H1 (cell line): ENCODE measurements at regions not wholly inside any gene's neighbourhood (a gene's known extent, or its start where the extent isn't known, plus 50 kb on each side); places are given as distances from the start of the nearest gene placed in this dataset.

Experiments
- MAFK ChIP-seq: IDR thresholded peaks from 2 replicates; pipeline ENCODE4 v1.6.1; 2012; ENCODE audit warnings: low read depth, mild to moderate bottlenecking, improper control_type of control experiment, low read length
- POLR2AphosphoS5 ChIP-seq: IDR thresholded peaks from 2 replicates; pipeline ENCODE4 v1.6.1; 2011; ENCODE audit warnings: low read depth, low read length
- RNF2 ChIP-seq: fragments of 200-900, 300-1000 bp; sonication (generic); IDR thresholded peaks from 2 replicates; pipeline ENCODE4 v1.7.1; 2016; ENCODE audit warnings: borderline replicate concordance, low read depth, mild to moderate bottlenecking, antibody characterized with exemption, low read length; ENCODE audit not compliant: poor library complexity, severe bottlenecking; ENCODE audit errors: missing control alignments
- USF2 ChIP-seq: IDR thresholded peaks from 2 replicates; pipeline ENCODE4 v1.6.1; 2011; ENCODE audit warnings: low read length, improper control_type of control experiment
- TF ChIP-seq, protein P1 (sequence below), 3 experiments: IDR thresholded peaks; 1 replicate in 2 of 3; 2 replicates in 1 of 3; pipeline versions ENCODE4 v1.5.1 to v1.6.1; 2011; ENCODE audit warnings: low read length in 3 of 3, mild to moderate bottlenecking in 3 of 3, inconsistent platforms in 2 of 3, low read depth in 1 of 3, moderate library complexity in 1 of 3; ENCODE audit not compliant: insufficient read depth in 1 of 3; ENCODE audit errors: control extremely low read depth in 1 of 3

DNA sequence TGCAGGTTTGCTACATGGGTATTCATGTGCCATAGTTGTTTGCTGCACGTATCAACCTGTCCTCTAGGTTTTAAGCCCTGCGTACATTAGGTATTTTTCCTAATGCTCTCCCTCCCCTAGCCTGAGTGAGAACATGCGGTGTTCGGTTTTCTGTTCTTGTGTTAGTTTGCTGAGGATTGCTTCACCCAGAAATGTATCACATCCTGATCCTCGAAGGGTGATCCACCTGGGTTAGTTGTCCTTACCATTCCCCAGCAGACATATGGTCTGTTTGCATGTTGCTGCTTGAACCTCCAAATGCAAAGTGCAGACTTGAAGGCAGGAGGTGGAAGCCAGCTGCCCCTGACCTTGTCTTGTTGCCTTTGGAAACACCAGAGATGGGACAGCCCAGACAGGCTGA, 161.5 kb upstream of the WDR1 start:
- TF ChIP-seq, protein P1, sequence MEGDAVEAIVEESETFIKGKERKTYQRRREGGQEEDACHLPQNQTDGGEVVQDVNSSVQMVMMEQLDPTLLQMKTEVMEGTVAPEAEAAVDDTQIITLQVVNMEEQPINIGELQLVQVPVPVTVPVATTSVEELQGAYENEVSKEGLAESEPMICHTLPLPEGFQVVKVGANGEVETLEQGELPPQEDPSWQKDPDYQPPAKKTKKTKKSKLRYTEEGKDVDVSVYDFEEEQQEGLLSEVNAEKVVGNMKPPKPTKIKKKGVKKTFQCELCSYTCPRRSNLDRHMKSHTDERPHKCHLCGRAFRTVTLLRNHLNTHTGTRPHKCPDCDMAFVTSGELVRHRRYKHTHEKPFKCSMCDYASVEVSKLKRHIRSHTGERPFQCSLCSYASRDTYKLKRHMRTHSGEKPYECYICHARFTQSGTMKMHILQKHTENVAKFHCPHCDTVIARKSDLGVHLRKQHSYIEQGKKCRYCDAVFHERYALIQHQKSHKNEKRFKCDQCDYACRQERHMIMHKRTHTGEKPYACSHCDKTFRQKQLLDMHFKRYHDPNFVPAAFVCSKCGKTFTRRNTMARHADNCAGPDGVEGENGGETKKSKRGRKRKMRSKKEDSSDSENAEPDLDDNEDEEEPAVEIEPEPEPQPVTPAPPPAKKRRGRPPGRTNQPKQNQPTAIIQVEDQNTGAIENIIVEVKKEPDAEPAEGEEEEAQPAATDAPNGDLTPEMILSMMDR (IDR thresholded peaks at IDR 0.05; ENCODE audit: control extremely low read depth in 1 of 3, insufficient read depth in 1 of 3, low read depth in 1 of 3, low read length in 3 of 3) = no peak
- TF ChIP-seq POLR2AphosphoS5 (no peak), RNF2 (no peak), USF2 (no peak), MAFK (no peak)
